ENCODE measurements at regions not wholly inside any gene's neighbourhood (a gene's known extent, or its start where the extent isn't known, plus 50 kb on each side); places are given as distances from the start of the nearest gene placed in this dataset.

- no peaks in the 10 kb centered on the region for H3K4me1 ChIP-seq (ENCODE audit: insufficient read depth, low read length, severe bottlenecking)
- H3K27ac ChIP-seq (ENCODE audit: low read depth, low read length, poor library complexity, severe bottlenecking): no peak overlapping the region
- H3K36me3 ChIP-seq (ENCODE audit: insufficient read depth, low read length): no peaks in the 10 kb centered on the region
- H3K79me2 ChIP-seq (ENCODE audit: insufficient read depth, low read length): no peaks in the 10 kb centered on the region
- no peak overlapping the region for H3K4me3 ChIP-seq (ENCODE audit: low read depth, low read length, poor library complexity, severe bottlenecking)
- no peak for TF ChIP-seq EZH2 (IDR thresholded peaks at IDR 0.05; ENCODE audit: borderline replicate concordance, low read length)
- TF ChIP-seq, protein P1, sequence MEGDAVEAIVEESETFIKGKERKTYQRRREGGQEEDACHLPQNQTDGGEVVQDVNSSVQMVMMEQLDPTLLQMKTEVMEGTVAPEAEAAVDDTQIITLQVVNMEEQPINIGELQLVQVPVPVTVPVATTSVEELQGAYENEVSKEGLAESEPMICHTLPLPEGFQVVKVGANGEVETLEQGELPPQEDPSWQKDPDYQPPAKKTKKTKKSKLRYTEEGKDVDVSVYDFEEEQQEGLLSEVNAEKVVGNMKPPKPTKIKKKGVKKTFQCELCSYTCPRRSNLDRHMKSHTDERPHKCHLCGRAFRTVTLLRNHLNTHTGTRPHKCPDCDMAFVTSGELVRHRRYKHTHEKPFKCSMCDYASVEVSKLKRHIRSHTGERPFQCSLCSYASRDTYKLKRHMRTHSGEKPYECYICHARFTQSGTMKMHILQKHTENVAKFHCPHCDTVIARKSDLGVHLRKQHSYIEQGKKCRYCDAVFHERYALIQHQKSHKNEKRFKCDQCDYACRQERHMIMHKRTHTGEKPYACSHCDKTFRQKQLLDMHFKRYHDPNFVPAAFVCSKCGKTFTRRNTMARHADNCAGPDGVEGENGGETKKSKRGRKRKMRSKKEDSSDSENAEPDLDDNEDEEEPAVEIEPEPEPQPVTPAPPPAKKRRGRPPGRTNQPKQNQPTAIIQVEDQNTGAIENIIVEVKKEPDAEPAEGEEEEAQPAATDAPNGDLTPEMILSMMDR (IDR thresholded peaks at IDR 0.05; ENCODE audit: low read length): no peak
- H4K20me1 ChIP-seq (ENCODE audit: insufficient read depth, low read length): no peaks in the 10 kb centered on the region
- no peaks in the 10 kb centered on the region for H3K27me3 ChIP-seq (ENCODE audit: insufficient read depth, low read length)
- H2AFZ ChIP-seq (ENCODE audit: low read length): no peak overlapping the region
- no peak overlapping the region for H3K4me2 ChIP-seq (ENCODE audit: low read length)
- no peaks in the 10 kb centered on the region for H3K9me2 ChIP-seq (ENCODE audit: low read depth, low read length)
- no peak overlapping the region for H3K9ac ChIP-seq (ENCODE audit: low read length)
- H3K9me3 ChIP-seq (ENCODE audit: low read length): no peaks in the 10 kb centered on the region
- H3F3A ChIP-seq (ENCODE audit: insufficient read depth, low read length): no peaks in the 10 kb centered on the region
These were observed 351.0 kb downstream of the PRELID2 start for GRCh38 chr5:145484158-145484557.

DNA sequence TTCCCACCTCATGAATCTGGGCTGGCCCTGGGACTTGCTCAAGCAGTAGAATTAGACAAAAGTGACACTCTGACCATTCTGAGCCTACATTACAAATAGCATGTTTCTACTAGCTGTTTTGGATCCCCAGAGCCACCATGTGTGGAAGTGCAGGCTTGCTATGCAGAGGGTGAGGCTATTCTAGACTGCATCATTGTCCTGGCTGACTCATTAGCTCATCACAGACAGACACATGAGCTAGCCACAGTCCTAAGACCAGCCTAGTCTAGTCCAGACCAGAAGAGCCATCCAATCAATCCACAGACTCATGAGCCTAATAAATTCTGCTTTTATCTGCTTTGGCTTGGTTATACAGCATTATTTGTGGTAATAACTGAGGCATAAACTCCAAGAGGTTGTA is 351.9 kb downstream of the PRELID2 start:
- Histone ChIP-seq H3K9ac (ENCODE audit: low read length) (no peak overlapping the region), H3K4me2 (ENCODE audit: low read length) (no peak overlapping the region), H3K4me1 (ENCODE audit: insufficient read depth, low read length, severe bottlenecking) (no peaks in the 10 kb centered on the region), H3K4me3 (ENCODE audit: low read depth, low read length, poor library complexity, severe bottlenecking) (no peak overlapping the region), H2AFZ (ENCODE audit: low read length) (no peak overlapping the region), H3K27me3 (ENCODE audit: insufficient read depth, low read length) (no peaks in the 10 kb centered on the region), H3F3A (ENCODE audit: insufficient read depth, low read length) (no peaks in the 10 kb centered on the region), H4K20me1 (ENCODE audit: insufficient read depth, low read length) (no peaks in the 10 kb centered on the region), H3K79me2 (ENCODE audit: insufficient read depth, low read length) (no peaks in the 10 kb centered on the region), H3K36me3 (ENCODE audit: insufficient read depth, low read length) (no peaks in the 10 kb centered on the region), H3K27ac (ENCODE audit: low read depth, low read length, poor library complexity, severe bottlenecking) (no peak overlapping the region), H3K9me2 (ENCODE audit: low read depth, low read length) (no peaks in the 10 kb centered on the region), H3K9me3 (ENCODE audit: low read length) (no peaks in the 10 kb centered on the region)
- TF ChIP-seq, protein P1 (IDR thresholded peaks at IDR 0.05; ENCODE audit: low read length): no peak
- TF ChIP-seq EZH2 (IDR thresholded peaks at IDR 0.05; ENCODE audit: borderline replicate concordance, low read length): no peak

DNA sequence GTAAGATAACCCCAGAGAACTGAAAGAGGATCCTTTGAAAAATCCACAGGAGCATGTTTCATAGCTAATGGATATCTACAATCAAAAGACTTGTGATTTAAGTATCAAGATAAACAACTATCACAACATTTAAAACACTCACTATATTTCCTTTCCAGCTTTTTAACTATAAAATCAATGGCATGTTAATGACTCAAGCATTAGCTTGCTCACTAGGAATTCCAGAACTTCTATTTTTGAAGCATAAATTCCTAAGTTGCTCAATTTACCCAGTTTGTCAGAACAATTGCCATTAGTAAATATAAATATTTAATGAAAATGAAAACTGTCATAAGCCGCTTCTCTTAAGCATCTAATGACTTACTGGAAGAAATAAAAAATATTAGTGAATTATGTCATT is 355.3 kb downstream of the PRELID2 start:
- Histone ChIP-seq H3K4me3 (ENCODE audit: low read depth, low read length, poor library complexity, severe bottlenecking) (no peak overlapping the region), H4K20me1 (ENCODE audit: insufficient read depth, low read length) (no peaks in the 10 kb centered on the region)

More for the DNA sequence above, 355.3 kb downstream of the PRELID2 start:
- H3K27me3 ChIP-seq (ENCODE audit: insufficient read depth, low read length): no peaks in the 10 kb centered on the region
- H3K4me2 ChIP-seq (ENCODE audit: low read length): no peak overlapping the region
- TF ChIP-seq EZH2 (IDR thresholded peaks at IDR 0.05; ENCODE audit: borderline replicate concordance, low read length): no peak
- TF ChIP-seq, protein P1 (IDR thresholded peaks at IDR 0.05; ENCODE audit: low read length): no peak
- H3K9me2 ChIP-seq (ENCODE audit: low read depth, low read length): no peaks in the 10 kb centered on the region
- H3K4me1 ChIP-seq (ENCODE audit: insufficient read depth, low read length, severe bottlenecking): no peaks in the 10 kb centered on the region
- H3K79me2 ChIP-seq (ENCODE audit: insufficient read depth, low read length): no peaks in the 10 kb centered on the region
- no peaks in the 10 kb centered on the region for H3K9me3 ChIP-seq (ENCODE audit: low read length)
- H2AFZ ChIP-seq (ENCODE audit: low read length): no peak overlapping the region
- no peaks in the 10 kb centered on the region for H3K36me3 ChIP-seq (ENCODE audit: insufficient read depth, low read length)
- H3K9ac ChIP-seq (ENCODE audit: low read length): no peak overlapping the region
- H3F3A ChIP-seq (ENCODE audit: insufficient read depth, low read length): no peaks in the 10 kb centered on the region
- no peak overlapping the region for H3K27ac ChIP-seq (ENCODE audit: low read depth, low read length, poor library complexity, severe bottlenecking)

All from OCI-LY1 (cell line).